HG03558 (cell line): ENCODE measurements at regions not wholly inside any gene's neighbourhood (a gene's known extent, or its start where the extent isn't known, plus 50 kb on each side); places are given as distances from the start of the nearest gene placed in this dataset.

Source experiments
- ATAC-seq: cut with Tn5 transposase; IDR thresholded peaks from one replicate; pipeline ENCODE4 v1.9.1; 2021; ENCODE audit warnings: moderate number of reproducible peaks; ENCODE audit not compliant: unreplicated experiment; ENCODE audit errors: extremely low read depth

DNA sequence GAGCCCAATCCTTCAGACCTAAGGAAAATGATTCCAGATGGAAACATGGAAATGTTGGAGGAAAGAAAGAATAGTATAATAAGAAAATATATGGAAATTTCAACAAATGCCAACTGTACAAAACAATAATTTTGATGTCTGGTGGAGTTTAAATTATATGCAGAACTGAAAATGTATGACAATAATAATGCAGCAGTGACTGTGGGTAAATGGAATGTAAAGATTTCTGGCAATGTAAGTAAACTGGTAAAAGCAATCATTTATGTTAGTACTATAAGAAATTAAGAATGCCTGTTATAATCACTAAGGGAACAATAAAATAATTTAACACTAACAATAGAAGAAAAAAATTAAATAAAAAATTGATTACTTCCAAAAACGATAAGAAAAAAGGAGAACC is 89.0 kb downstream of the EDN1 start:
- ATAC-seq: no peak

DNA sequence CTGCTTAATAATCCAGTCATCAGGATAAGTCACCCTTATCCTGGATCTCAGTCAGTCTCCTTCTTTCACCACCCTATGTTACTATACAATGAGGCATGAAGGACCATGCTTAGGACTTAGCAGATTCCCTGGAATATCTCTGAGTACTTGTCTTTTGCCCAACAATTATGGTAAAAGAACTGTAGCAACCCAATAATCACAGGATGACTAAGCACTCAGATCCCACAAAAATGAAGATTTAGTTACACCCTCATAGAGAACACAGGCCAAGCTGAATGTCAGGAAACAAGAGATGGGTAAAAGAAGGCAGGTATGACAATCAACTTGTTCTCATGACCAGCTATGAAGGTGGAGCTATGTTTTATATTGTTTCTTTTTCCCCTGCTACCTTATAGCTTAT is 91.4 kb downstream of the EDN1 start:
- no peak for ATAC-seq

DNA sequence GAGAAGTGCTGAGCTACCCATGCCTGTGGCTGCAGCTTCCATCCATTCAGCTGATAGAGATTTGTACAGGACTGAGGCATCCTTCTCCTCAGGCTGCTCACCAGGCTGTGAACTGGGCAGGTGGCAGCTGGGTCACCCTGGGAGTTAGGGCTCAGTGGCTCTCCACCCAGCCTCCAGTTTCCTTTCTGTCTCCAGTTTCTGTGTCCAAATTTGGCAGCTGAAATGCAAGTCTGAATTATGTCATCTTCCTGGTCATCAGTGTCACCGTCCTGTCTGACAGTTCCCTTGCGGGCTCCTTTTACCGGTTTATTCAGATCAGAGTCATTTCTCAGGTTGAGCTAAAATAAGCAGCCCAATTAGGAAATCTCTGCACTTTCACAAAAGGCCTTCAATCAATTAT is 93.3 kb downstream of the EDN1 start:
- ATAC-seq: no peak

DNA sequence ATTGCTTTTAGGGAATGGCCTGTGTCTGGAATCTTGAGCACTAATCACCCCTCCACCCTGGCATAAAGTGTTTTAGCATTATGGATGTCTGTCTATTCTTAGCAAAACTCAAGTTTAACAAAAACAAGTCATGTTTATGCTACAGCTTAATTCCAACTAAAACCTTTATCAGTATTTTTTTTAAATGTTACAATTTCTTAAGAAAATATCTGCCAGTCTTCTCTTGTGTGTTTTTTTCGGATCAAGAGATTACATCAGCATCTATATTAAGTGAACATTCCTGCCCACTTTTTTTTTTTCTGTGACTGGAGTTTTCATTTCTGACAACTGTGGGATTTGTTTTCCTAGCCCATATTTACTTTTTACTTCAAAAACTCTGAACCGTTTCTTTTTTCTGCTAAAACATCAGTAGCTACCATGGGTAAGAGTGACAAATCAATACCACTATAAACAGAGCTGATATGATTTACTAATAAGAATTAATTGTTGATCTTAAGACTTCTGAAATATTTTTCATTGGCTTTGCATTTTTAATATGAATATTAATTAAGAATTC is 94.3 kb downstream of the EDN1 start:
- ATAC-seq: no peak

DNA sequence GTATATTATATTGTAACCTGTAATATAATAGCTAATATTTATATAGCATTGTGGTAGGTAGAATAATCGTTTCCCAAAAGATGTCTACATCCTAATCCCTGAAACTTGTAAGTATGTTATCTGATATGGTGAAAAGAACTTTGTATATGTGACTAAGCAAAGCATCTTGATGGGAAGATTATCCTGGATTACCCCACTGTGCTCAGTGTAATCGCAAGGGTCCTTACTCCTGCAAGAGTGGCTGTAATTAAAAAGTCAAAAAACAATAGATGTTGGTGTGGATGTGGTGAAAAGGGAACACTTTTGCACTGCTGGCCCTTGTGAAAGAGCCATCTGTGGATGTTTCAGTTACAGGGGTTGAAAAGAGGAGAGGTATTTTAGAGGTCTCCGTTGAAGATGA is 95.2 kb downstream of the EDN1 start:
- ATAC-seq: no peak

- ATAC-seq: no peak
Measured at GRCh38 chr6:12386816-12387215, 96.7 kb downstream of the EDN1 start.

- ATAC-seq: no peak
Measured at GRCh38 chr6:12391472-12391871, 101.3 kb downstream of the EDN1 start.

DNA sequence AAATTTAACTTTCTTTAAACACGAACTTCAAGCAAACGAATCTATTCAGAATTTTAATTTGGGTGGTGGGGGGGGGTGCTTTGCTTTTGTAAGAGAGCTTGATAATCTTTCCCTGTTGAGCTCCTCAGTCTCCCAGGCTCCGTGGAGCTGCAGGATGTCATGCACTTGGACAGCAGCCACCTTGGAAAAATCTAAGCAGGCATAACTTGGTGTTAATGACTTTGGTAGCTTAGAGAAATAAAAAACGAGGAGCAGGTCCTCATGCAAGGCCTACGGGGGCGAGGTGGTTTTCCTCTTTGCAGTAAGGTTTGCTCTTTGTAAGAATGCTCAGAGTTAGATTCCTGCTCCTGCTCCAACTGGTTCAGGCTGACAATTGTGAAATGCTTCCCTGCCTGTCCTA is 102.3 kb downstream of the EDN1 start:
- no peak for ATAC-seq

- no peak for ATAC-seq
Measured at GRCh38 chr6:12393100-12393499, 102.9 kb downstream of the EDN1 start.

- no peak for ATAC-seq
Measured at GRCh38 chr6:12394170-12394569, 104.0 kb downstream of the EDN1 start.

DNA sequence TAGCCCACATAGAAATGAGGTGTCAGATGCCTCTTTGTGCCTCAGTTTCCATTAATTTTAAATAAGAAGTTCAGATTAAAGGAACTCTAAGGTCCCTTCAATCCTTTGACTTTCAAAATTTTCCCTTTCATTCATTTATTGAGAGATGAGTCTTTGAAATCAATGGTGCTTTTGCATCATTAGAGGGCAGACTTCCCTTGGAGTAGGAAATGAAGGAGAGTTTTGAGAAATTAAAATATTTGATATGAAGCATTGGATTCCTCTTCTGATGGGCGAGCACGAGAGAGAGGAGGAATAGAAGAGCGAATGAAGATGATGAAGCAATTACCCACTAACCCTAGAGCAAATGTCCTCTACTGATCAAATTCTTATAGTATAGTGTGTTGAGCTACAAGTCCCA is 105.7 kb downstream of the EDN1 start:
- no peak for ATAC-seq

- no peak for ATAC-seq
Measured at GRCh38 chr6:12401200-12401599, 111.0 kb downstream of the EDN1 start.

- ATAC-seq: no peak
Measured at GRCh38 chr6:12403201-12403826, 113.2 kb downstream of the EDN1 start.

GRCh38 chr6:12403947-12404647 is 113.9 kb downstream of the EDN1 start:
- ATAC-seq: no peak

GRCh38 chr6:12404651-12405050 is 114.5 kb downstream of the EDN1 start:
- ATAC-seq: no peak

DNA sequence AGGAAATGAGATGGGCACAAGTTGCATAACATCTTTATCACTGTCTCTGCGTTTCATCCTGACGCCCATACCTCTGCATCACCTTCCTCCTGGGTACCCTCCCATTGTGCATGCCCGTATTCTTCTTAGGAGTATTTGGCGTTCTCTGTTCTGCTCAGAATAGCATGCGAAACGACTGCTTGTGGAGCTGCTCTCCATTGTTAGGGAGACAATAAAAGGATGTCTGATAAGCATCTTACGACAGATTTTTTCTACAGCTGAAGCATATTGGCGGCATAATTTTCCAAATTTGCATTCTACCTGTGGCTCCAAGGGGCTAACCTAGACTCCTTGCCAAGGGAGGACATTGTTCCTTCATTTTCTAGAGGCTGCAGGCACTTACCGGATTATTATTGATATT is 118.6 kb downstream of the EDN1 start:
- ATAC-seq: no peak

- no peak for ATAC-seq
Measured at GRCh38 chr6:12410946-12411345, 120.8 kb downstream of the EDN1 start.

DNA sequence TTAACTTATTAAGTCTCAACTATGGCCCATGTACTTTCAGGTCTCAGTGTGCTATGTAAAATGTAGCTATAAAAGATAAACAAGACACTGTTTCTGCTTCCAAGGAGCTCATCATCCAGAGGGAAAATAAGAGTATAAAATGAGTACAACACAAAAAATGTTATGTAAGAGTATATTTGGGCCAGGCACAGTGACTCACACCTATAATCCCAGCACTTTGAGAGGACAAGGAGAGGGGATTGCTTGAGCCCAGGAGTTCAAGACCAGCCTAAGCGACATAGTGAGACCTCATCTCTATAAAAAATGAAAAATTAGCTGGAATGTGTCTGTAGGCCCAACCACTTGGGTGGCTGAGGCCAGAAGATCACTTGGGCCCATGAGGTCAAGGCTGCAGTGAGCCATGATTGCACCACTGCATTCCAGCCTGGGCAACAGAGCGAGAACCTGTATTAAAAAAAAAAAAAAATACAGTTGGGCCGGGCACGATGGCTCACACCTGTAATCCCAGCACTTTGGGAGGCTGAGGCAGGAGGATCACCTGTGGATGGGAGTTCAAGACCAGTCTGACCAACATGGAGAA is 124.0 kb downstream of the EDN1 start:
- no peak for ATAC-seq

GRCh38 chr6:12415980-12416598 is 125.9 kb downstream of the EDN1 start:
- no peak for ATAC-seq

DNA sequence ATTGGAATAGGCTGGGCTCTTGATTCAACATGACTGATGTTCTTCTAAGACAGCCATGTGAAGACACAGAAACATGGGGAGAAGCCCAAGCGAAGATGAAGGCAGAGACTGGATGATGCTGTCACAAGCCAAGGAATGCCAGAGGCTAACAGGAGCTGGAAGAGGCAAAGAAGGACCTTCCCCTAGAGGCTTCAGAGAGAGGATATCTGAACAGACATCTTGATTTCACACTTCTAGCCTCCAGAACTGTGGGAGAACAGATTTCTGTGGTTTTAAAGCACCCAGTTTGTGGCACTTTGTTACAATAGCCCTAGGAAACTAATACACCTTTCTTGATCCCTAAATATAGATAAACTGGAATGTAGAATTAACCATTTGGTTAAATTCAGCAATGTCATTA is 127.0 kb downstream of the EDN1 start:
- no peak for ATAC-seq

DNA sequence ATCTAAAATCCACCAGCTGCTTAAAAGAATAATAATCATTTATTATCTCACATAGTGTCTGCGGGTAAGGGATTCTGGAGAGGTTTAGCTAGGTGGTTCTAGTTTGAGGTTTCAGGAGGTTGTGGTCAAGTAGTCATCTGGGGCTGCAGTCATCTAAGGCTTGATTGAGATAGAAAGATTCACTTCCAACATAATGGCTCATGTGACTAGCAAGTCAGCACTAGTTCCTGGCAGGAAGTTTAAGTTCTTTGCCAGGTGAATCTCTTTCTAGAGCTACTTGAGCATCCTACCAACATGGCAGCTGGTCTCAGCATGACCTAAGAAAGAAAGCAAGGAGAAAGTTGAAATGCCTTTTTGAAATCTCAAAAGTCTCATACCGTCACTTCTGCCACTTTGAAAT is 128.8 kb downstream of the EDN1 start:
- no peak for ATAC-seq
